Mesothelial cell of epicardium (in vitro differentiated cells): ENCODE measurements at regions not wholly inside any gene's neighbourhood (a gene's known extent, or its start where the extent isn't known, plus 50 kb on each side); places are given as distances from the start of the nearest gene placed in this dataset.

ENCODE experiments used
- DNase-seq, 2 experiments: peaks; one replicate each; pipeline ENCODE4 v3.0.0; 2021; ENCODE audit warnings: low spot score in 2 of 2; ENCODE audit not compliant: unreplicated experiment in 2 of 2
- H3K27ac Mint-ChIP-seq: 2 replicates; pipeline ENCODE4 v1.8.0; 2021; ENCODE audit warnings: mixed read lengths
- H3K27me3 Mint-ChIP-seq: 2 replicates; pipeline ENCODE4 v1.8.0; 2021; ENCODE audit warnings: low read depth, mixed read lengths
- H3K36me3 Mint-ChIP-seq: 2 replicates; pipeline ENCODE4 v1.8.0; 2021; ENCODE audit warnings: mixed read lengths
- H3K4me1 Mint-ChIP-seq: 2 replicates; pipeline ENCODE4 v1.8.0; 2021; ENCODE audit warnings: mixed read lengths
- H3K4me3 Mint-ChIP-seq: 2 replicates; pipeline ENCODE4 v1.8.0; 2021; ENCODE audit warnings: mild to moderate bottlenecking, moderate library complexity, mixed read lengths
- H3K9me3 Mint-ChIP-seq: 2 replicates; pipeline ENCODE4 v1.8.0; 2021; ENCODE audit warnings: mixed read lengths
- TF ChIP-seq, protein P1 (sequence below): fragments of 200-600 bp; sonication (generic); IDR thresholded peaks from one replicate; pipeline ENCODE4 v1.5.0; 2021; ENCODE audit warnings: antibody characterized with exemption; ENCODE audit not compliant: unreplicated experiment

- no peaks in the 10 kb centered on the region for H3K36me3 Mint-ChIP-seq
Observed at GRCh38 chr5:107251151-107251550, 419.6 kb downstream of the EFNA5 start.

DNA sequence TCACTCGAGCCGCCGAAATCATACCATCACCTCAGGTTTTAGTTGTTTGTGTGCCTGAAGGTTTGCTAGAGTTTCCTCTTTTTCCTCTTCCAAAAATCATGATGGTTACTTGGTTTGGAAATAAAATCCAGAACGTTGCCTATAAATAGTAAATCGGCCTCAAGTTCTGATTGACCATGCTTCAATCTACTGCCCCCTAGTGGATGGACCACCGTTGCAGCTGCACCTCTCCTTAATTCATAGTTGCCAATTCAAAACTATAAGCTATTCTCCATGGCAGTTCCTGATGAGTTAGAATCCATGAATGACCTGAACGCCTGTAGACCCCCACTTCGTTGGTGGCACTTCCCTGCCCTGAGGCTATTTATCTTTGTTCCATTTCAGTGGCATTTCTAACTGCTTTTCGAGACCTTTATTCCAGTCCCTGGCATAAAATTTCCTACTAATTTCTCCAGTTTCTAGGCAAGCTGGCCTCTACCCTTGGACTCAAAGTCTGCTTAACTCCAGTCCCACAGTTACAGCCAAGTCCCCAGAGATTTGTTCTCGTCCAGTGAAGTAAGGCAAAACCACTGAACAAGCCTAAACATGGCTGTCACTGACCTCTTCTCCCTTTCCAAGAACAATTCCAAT, 422.6 kb downstream of the EFNA5 start:
- no peak overlapping the region for H3K4me3 Mint-ChIP-seq
- TF ChIP-seq, protein P1, sequence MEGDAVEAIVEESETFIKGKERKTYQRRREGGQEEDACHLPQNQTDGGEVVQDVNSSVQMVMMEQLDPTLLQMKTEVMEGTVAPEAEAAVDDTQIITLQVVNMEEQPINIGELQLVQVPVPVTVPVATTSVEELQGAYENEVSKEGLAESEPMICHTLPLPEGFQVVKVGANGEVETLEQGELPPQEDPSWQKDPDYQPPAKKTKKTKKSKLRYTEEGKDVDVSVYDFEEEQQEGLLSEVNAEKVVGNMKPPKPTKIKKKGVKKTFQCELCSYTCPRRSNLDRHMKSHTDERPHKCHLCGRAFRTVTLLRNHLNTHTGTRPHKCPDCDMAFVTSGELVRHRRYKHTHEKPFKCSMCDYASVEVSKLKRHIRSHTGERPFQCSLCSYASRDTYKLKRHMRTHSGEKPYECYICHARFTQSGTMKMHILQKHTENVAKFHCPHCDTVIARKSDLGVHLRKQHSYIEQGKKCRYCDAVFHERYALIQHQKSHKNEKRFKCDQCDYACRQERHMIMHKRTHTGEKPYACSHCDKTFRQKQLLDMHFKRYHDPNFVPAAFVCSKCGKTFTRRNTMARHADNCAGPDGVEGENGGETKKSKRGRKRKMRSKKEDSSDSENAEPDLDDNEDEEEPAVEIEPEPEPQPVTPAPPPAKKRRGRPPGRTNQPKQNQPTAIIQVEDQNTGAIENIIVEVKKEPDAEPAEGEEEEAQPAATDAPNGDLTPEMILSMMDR: peak; percentile 71
- DNase-seq: no peak
- H3K4me1 Mint-ChIP-seq: peaks cover 26% of the 10 kb centered on the region
- H3K36me3 Mint-ChIP-seq: no peaks in the 10 kb centered on the region
- no peak overlapping the region for H3K27ac Mint-ChIP-seq
- H3K9me3 Mint-ChIP-seq: no peaks in the 10 kb centered on the region
- H3K27me3 Mint-ChIP-seq: no peaks in the 10 kb centered on the region

More at GRCh38 chr5:107251151-107251550, 419.6 kb downstream of the EFNA5 start:
- Mint-ChIP-seq H3K9me3 (no peaks in the 10 kb centered on the region), H3K4me1 (peaks cover 41% of the 10 kb centered on the region), H3K27me3 (no peaks in the 10 kb centered on the region), H3K27ac (peak overlapping the region; percentile 15), H3K4me3 (no peak overlapping the region)
- TF ChIP-seq, protein P1: no peak
- DNase-seq: no peak

- Mint-ChIP-seq H3K27me3 (no peaks in the 10 kb centered on the region), H3K4me1 (peaks cover 24% of the 10 kb centered on the region), H3K9me3 (no peaks in the 10 kb centered on the region), H3K4me3 (no peak overlapping the region), H3K36me3 (no peaks in the 10 kb centered on the region), H3K27ac (no peak overlapping the region)
- TF ChIP-seq, protein P1: no peak
- DNase-seq: no peak
Observed at GRCh38 chr5:107247427-107247826, 423.3 kb downstream of the EFNA5 start.

DNA sequence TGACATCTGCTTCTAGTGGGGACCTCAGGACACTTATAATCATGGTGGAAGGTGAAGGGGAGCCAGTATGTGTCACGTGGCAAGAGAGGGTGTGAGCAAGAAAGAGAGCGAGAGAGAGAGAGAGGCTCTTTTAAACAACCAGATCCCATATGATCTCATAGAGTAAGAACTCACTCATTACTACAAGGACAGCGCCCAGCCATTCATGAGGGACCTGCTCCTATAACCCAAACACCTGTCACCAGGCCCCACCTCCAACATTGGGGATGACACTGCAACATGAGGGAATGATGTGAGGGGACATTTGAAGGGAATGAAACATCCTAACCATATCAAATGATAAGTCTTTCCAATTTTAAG, 427.5 kb downstream of the EFNA5 start:
- DNase-seq: no peak
- H3K27ac Mint-ChIP-seq: no peak overlapping the region
- TF ChIP-seq, protein P1: no peak
- H3K27me3 Mint-ChIP-seq: no peaks in the 10 kb centered on the region
- H3K9me3 Mint-ChIP-seq: no peaks in the 10 kb centered on the region
- H3K4me1 Mint-ChIP-seq: no peaks in the 10 kb centered on the region
- no peak overlapping the region for H3K4me3 Mint-ChIP-seq
- no peaks in the 10 kb centered on the region for H3K36me3 Mint-ChIP-seq

- no peak overlapping the region for H3K4me3 Mint-ChIP-seq
- TF ChIP-seq, protein P1: no peak
- H3K4me1 Mint-ChIP-seq: no peaks in the 10 kb centered on the region
- H3K27ac Mint-ChIP-seq: no peak overlapping the region
- H3K9me3 Mint-ChIP-seq: no peaks in the 10 kb centered on the region
- DNase-seq: no peak
- no peaks in the 10 kb centered on the region for H3K27me3 Mint-ChIP-seq
- no peaks in the 10 kb centered on the region for H3K36me3 Mint-ChIP-seq
Observed at GRCh38 chr5:107242411-107243219, 428.1 kb downstream of the EFNA5 start.
